ENCODE measurements at regions not wholly inside any gene's neighbourhood (a gene's known extent, or its start where the extent isn't known, plus 50 kb on each side); places are given as distances from the start of the nearest gene placed in this dataset.

DNA sequence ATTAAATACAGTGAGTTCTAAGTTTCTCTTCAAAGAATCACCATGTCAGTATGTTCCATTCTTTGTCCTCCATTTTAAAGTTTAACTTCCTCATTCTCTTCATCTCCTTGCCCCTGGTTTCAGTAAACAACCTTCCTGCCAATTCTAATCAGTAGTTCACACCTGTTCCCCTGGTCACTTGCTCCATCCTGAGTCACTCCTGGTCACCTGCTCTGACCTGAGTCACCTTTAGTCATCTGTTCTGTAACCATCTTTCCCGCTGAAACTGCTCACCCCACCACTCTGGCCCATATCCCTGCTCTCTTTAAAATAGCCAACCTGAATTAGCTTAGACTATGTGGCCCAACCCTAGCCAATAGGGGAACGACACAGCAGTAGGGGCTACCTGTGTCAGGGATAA is 1447.4 kb upstream of the TMEM132C start:
- Mint-ChIP-seq H3K9me3 (peaks cover 10% of the 10 kb centered on the region), H3K27ac (no peak overlapping the region), H3K4me1 (ENCODE audit: low read depth) (no peaks in the 10 kb centered on the region), H3K27me3 (ENCODE audit: insufficient read depth) (no peaks in the 10 kb centered on the region), H3K36me3 (ENCODE audit: low read depth) (no peaks in the 10 kb centered on the region), H3K4me3 (no peak overlapping the region)
- intact Hi-C loops (cut with micrococcal nuclease), result no loop called here
- DNase-seq (ENCODE audit: low spot score), result no peak

- Mint-ChIP-seq H3K36me3 (ENCODE audit: low read depth) (no peaks in the 10 kb centered on the region), H3K9me3 (peaks cover 22% of the 10 kb centered on the region), H3K27me3 (ENCODE audit: insufficient read depth) (no peaks in the 10 kb centered on the region), H3K4me3 (no peak overlapping the region), H3K27ac (no peak overlapping the region), H3K4me1 (ENCODE audit: low read depth) (no peaks in the 10 kb centered on the region)
- DNase-seq (ENCODE audit: low spot score), result no peak
- intact Hi-C loops (cut with micrococcal nuclease), result no loop called here
Observed at GRCh38 chr12:126830778-126831680, 1435.9 kb upstream of the TMEM132C start.

DNA sequence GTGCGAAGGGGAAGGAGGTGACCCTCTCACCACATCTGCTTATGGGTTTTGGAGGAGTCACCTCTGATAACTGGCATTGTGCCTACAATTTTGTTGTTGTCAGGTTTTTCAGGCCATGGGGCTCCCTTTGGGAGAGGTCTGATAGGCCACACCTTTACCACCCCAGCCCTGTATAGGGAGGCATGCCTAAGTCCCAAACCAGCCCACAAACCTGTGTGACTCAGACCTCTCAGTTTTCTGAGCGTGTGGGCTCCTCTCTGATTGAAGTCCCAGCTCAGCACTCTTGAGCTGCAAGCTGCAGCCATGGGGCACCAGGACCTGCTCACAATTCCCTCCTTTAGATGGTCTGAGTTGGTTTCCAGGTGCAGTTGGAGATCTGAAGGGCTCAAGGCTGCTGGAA is 1429.3 kb upstream of the TMEM132C start:
- Mint-ChIP-seq H3K36me3 (ENCODE audit: low read depth) (no peaks in the 10 kb centered on the region), H3K27me3 (ENCODE audit: insufficient read depth) (no peaks in the 10 kb centered on the region), H3K27ac (no peak overlapping the region), H3K4me1 (ENCODE audit: low read depth) (no peaks in the 10 kb centered on the region), H3K9me3 (peaks cover 42% of the 10 kb centered on the region), H3K4me3 (no peak overlapping the region)
- intact Hi-C loops (cut with micrococcal nuclease), result no loop called here
- DNase-seq (ENCODE audit: low spot score), result no peak

- no peak for DNase-seq (ENCODE audit: low spot score)
- Mint-ChIP-seq H3K4me3 (no peak overlapping the region), H3K27me3 (ENCODE audit: insufficient read depth) (no peaks in the 10 kb centered on the region), H3K36me3 (ENCODE audit: low read depth) (no peaks in the 10 kb centered on the region), H3K4me1 (ENCODE audit: low read depth) (no peaks in the 10 kb centered on the region), H3K9me3 (peaks cover 6% of the 10 kb centered on the region), H3K27ac (no peak overlapping the region)
- intact Hi-C loops (cut with micrococcal nuclease), result no loop called here
Observed at GRCh38 chr12:126843915-126844669, 1422.9 kb upstream of the TMEM132C start.

DNA sequence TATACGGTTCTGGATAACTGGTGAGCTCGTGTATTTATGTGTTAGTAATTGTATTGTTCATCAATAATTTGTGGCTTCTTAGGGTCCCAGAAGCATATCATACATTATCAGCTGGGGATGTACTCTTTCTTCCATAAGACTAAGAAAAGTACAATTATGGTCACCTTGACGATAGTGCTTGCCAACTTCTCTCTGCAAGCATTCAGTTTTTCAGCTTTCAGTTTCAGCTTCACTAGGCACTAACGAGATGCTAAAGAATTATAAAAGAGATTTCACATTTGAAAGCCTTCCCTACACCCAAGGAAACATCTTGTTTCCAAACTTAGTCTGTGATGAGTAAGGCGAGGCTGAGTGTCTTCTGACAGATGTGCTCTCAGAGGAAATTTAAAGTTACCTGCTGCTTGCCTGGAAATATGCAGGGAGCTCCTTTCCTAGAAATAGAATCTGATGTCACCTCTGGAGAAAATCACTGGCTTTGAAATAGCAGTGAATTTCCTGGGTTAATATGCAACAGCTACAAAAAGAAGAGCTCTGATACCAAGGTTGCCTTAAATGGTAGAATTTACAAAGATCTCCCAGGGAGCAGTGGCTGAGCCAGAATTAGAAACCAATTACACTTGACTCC is 1419.9 kb upstream of the TMEM132C start:
- H3K4me1 Mint-ChIP-seq (ENCODE audit: low read depth), result no peaks in the 10 kb centered on the region
- H3K36me3 Mint-ChIP-seq (ENCODE audit: low read depth), result no peaks in the 10 kb centered on the region
- no peak for DNase-seq (ENCODE audit: low spot score)
- no peak overlapping the region for H3K27ac Mint-ChIP-seq
- intact Hi-C loops (cut with micrococcal nuclease), result no loop called here
- H3K27me3 Mint-ChIP-seq (ENCODE audit: insufficient read depth), result no peaks in the 10 kb centered on the region
- H3K4me3 Mint-ChIP-seq, result no peak overlapping the region
- no peaks in the 10 kb centered on the region for H3K9me3 Mint-ChIP-seq

- DNase-seq (ENCODE audit: low spot score), result no peak
- Mint-ChIP-seq H3K27ac (no peak overlapping the region), H3K4me3 (no peak overlapping the region), H3K27me3 (ENCODE audit: insufficient read depth) (no peaks in the 10 kb centered on the region), H3K4me1 (ENCODE audit: low read depth) (no peaks in the 10 kb centered on the region), H3K36me3 (ENCODE audit: low read depth) (no peaks in the 10 kb centered on the region), H3K9me3 (no peaks in the 10 kb centered on the region)
- intact Hi-C loops (cut with micrococcal nuclease), result no loop called here
Observed at GRCh38 chr12:126855768-126856167, 1411.2 kb upstream of the TMEM132C start.

DNA sequence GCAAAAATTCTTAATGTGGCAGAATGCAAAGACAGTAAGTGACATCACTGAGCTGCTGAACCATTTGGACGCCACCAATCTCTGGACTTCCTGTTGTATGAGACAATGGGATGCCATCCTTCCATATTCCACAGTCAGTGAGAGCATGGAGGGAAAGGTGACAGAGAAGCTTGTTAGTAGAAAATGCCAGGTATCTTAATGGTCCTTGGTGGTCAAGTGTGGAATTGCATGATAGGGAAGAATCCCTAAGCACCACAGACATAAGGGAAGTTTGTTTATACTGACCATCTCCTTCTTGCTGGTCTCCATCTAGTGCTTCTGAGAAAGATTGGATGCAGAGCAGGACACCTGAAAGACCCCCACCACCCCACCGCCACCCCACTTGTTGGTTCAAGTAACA is 1410.0 kb upstream of the TMEM132C start:
- no peaks in the 10 kb centered on the region for H3K9me3 Mint-ChIP-seq
- DNase-seq (ENCODE audit: low spot score), result no peak
- H3K4me1 Mint-ChIP-seq (ENCODE audit: low read depth), result no peaks in the 10 kb centered on the region
- H3K36me3 Mint-ChIP-seq (ENCODE audit: low read depth), result no peaks in the 10 kb centered on the region
- H3K27me3 Mint-ChIP-seq (ENCODE audit: insufficient read depth), result no peaks in the 10 kb centered on the region
- no peak overlapping the region for H3K4me3 Mint-ChIP-seq
- H3K27ac Mint-ChIP-seq, result no peak overlapping the region
- intact Hi-C loops (cut with micrococcal nuclease), result no loop called here

- no peak for DNase-seq (ENCODE audit: low spot score)
- H3K36me3 Mint-ChIP-seq (ENCODE audit: low read depth), result no peaks in the 10 kb centered on the region
- no peaks in the 10 kb centered on the region for H3K9me3 Mint-ChIP-seq
- no peaks in the 10 kb centered on the region for H3K27me3 Mint-ChIP-seq (ENCODE audit: insufficient read depth)
- H3K4me3 Mint-ChIP-seq, result no peak overlapping the region
- no peak overlapping the region for H3K27ac Mint-ChIP-seq
- H3K4me1 Mint-ChIP-seq (ENCODE audit: low read depth), result no peaks in the 10 kb centered on the region
- intact Hi-C loops (cut with micrococcal nuclease), result no loop called here
Observed at GRCh38 chr12:126858560-126858959, 1408.4 kb upstream of the TMEM132C start.

- Mint-ChIP-seq H3K27me3 (ENCODE audit: insufficient read depth) (no peaks in the 10 kb centered on the region), H3K4me1 (ENCODE audit: low read depth) (no peaks in the 10 kb centered on the region), H3K9me3 (no peaks in the 10 kb centered on the region), H3K27ac (no peak overlapping the region), H3K4me3 (no peak overlapping the region), H3K36me3 (ENCODE audit: low read depth) (no peaks in the 10 kb centered on the region)
- intact Hi-C loops (cut with micrococcal nuclease), result no loop called here
- no peak for DNase-seq (ENCODE audit: low spot score)
Observed at GRCh38 chr12:126860210-126860609, 1406.8 kb upstream of the TMEM132C start.

DNA sequence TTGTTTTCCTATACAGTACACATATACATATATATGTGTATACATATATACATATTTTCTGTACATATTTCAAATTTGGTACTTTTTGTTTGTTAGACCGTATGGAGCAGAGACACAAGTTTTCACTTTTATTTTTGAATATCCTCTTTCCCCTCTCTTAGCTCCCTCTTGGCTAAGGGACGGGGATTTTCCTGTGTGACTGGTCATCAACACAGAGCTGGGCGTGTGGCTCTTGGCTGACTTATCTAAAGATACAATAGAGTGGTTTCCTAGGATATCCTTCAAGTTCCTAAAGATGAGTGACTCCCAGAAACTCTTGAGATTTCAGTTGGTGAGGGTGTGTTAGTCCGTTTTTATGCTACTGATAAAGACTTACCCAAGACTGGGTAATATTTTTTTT is 1404.5 kb upstream of the TMEM132C start:
- no peaks in the 10 kb centered on the region for H3K36me3 Mint-ChIP-seq (ENCODE audit: low read depth)
- no peaks in the 10 kb centered on the region for H3K27me3 Mint-ChIP-seq (ENCODE audit: insufficient read depth)
- no peaks in the 10 kb centered on the region for H3K9me3 Mint-ChIP-seq
- H3K4me1 Mint-ChIP-seq (ENCODE audit: low read depth), result no peaks in the 10 kb centered on the region
- no peak overlapping the region for H3K27ac Mint-ChIP-seq
- H3K4me3 Mint-ChIP-seq, result no peak overlapping the region
- DNase-seq (ENCODE audit: low spot score), result no peak
- intact Hi-C loops (cut with micrococcal nuclease), result no loop called here

DNA sequence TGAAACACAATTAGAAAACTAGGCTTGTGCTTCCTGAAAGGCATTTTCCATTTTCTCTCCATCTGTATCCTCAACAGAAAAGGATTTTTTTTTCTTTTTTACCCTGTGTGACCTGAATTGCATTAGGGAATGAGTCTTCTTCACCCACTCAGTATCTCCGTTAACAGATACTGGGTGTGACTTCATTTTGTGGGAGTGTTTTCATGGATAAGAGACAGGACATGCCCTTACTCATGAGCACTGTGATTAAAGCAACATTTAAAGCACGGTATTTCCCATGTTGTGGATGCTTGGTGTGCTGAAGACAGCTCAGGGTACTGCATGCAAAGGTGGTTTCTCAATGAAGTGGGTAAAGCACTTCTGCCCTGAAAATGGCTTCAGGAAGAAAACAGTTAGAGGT is 1397.3 kb upstream of the TMEM132C start:
- Mint-ChIP-seq H3K27me3 (ENCODE audit: insufficient read depth) (no peaks in the 10 kb centered on the region), H3K27ac (no peak overlapping the region), H3K36me3 (ENCODE audit: low read depth) (no peaks in the 10 kb centered on the region), H3K4me1 (ENCODE audit: low read depth) (no peaks in the 10 kb centered on the region), H3K4me3 (no peak overlapping the region), H3K9me3 (no peaks in the 10 kb centered on the region)
- no peak for DNase-seq (ENCODE audit: low spot score)
- intact Hi-C loops (cut with micrococcal nuclease), result no loop called here

- Mint-ChIP-seq H3K4me3 (no peak overlapping the region), H3K27ac (no peak overlapping the region), H3K9me3 (no peaks in the 10 kb centered on the region), H3K27me3 (ENCODE audit: insufficient read depth) (no peaks in the 10 kb centered on the region), H3K36me3 (ENCODE audit: low read depth) (no peaks in the 10 kb centered on the region), H3K4me1 (ENCODE audit: low read depth) (no peaks in the 10 kb centered on the region)
- intact Hi-C loops (cut with micrococcal nuclease), result loop anchor here (2.0 kb wide), 1 partner anchor 89 kb away; no protein-coding TSS in a partner anchor
- no peak for DNase-seq (ENCODE audit: low spot score)
Observed at GRCh38 chr12:126873701-126874100, 1393.3 kb upstream of the TMEM132C start.
